Tibial nerve (tissue), 3 donors: ENCODE measurements at regions not wholly inside any gene's neighbourhood (a gene's known extent, or its start where the extent isn't known, plus 50 kb on each side); places are given as distances from the start of the nearest gene placed in this dataset.

Experiments
- POLR2A ChIP-seq, 2 donors: fragments of 450-650 bp; IDR thresholded peaks; one replicate each; pipeline ENCODE4 v1.6.1; 2017; ENCODE audit warnings: antibody characterized with exemption in 2 of 2, mild to moderate bottlenecking in 2 of 2, moderate library complexity in 2 of 2
- TF ChIP-seq, protein P1 (sequence below), 5 experiments: fragments of 200-600 bp in 3 of 5; fragments of 450-650 bp in 2 of 5; sonication (generic) in 3 of 5; IDR thresholded peaks; one replicate each; pipeline ENCODE4 v1.5.1; 2016 to 2019; ENCODE audit warnings: antibody characterized with exemption in 5 of 5, mild to moderate bottlenecking in 3 of 5, moderate library complexity in 2 of 5

GRCh38 chr1:238177351-238177750, 286.6 kb upstream of the ZP4 start:
- no peak for TF ChIP-seq POLR2A (IDR thresholded peaks at IDR 0.05)
- TF ChIP-seq, protein P1, sequence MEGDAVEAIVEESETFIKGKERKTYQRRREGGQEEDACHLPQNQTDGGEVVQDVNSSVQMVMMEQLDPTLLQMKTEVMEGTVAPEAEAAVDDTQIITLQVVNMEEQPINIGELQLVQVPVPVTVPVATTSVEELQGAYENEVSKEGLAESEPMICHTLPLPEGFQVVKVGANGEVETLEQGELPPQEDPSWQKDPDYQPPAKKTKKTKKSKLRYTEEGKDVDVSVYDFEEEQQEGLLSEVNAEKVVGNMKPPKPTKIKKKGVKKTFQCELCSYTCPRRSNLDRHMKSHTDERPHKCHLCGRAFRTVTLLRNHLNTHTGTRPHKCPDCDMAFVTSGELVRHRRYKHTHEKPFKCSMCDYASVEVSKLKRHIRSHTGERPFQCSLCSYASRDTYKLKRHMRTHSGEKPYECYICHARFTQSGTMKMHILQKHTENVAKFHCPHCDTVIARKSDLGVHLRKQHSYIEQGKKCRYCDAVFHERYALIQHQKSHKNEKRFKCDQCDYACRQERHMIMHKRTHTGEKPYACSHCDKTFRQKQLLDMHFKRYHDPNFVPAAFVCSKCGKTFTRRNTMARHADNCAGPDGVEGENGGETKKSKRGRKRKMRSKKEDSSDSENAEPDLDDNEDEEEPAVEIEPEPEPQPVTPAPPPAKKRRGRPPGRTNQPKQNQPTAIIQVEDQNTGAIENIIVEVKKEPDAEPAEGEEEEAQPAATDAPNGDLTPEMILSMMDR (IDR thresholded peaks at IDR 0.05), result no peak
